ENCODE measurements at regions not wholly inside any gene's neighbourhood (a gene's known extent, or its start where the extent isn't known, plus 50 kb on each side); places are given as distances from the start of the nearest gene placed in this dataset.
"Not testable (repeated sequence)": the region's sequence is repeated elsewhere in the genome, so short reads cannot be mapped to it uniquely, and the experiment has no call there.

DNA sequence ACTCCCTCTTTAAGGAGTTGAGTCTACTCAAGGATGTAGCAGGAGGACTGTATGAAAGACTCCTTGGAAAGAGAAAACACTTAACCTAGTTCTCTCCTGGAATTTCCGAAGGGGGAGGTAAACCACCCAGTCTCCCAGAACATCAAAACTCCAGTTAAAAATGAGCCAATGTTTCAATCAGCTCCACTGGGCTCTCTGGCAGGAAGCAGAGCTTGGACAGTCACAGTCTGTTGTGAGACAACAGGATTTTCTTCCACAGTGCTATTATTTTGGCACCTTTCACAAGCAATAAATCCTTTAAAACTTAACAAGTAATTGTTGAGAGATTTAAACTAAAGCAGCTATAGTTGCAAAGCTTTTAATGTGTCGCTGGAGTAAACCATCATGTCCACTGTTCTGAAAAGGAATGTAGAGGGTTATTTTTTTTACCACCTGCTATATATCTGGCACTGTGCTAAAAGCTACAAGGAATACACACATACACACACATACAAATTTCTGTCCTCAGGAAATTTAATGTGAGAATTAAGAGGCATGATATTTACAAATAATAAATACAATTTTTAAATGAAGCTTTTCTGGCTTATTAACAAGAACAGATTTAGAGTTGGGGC, 229.2 kb upstream of the INTU start:
- TF ChIP-seq, protein P1, sequence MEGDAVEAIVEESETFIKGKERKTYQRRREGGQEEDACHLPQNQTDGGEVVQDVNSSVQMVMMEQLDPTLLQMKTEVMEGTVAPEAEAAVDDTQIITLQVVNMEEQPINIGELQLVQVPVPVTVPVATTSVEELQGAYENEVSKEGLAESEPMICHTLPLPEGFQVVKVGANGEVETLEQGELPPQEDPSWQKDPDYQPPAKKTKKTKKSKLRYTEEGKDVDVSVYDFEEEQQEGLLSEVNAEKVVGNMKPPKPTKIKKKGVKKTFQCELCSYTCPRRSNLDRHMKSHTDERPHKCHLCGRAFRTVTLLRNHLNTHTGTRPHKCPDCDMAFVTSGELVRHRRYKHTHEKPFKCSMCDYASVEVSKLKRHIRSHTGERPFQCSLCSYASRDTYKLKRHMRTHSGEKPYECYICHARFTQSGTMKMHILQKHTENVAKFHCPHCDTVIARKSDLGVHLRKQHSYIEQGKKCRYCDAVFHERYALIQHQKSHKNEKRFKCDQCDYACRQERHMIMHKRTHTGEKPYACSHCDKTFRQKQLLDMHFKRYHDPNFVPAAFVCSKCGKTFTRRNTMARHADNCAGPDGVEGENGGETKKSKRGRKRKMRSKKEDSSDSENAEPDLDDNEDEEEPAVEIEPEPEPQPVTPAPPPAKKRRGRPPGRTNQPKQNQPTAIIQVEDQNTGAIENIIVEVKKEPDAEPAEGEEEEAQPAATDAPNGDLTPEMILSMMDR (IDR thresholded peaks at IDR 0.05; ENCODE audit: low read depth, low read length, poor library complexity, severe bottlenecking): no peak
- no peak for TF ChIP-seq EZH2phosphoT487 (IDR thresholded peaks at IDR 0.05; ENCODE audit: borderline replicate concordance, low read length)
- Histone ChIP-seq H3K4me1 (ENCODE audit: control insufficient read depth, low read length) (no peaks in the 10 kb centered on the region), H3K4me2 (ENCODE audit: low read length) (no peak overlapping the region), H3K9me2 (replicated peaks; ENCODE audit: control insufficient read depth, low read length) (no peaks in the 10 kb centered on the region), H3F3A (ENCODE audit: control insufficient read depth, insufficient read depth) (no peaks in the 10 kb centered on the region), H3K9me3 (ENCODE audit: control insufficient read depth, insufficient read depth, low read length) (no peaks in the 10 kb centered on the region), H3K36me3 (ENCODE audit: control insufficient read depth, low read length) (no peaks in the 10 kb centered on the region), H3K79me2 (ENCODE audit: control insufficient read depth, low read length) (no peaks in the 10 kb centered on the region), H3K27me3 (ENCODE audit: control insufficient read depth, low read length) (no peaks in the 10 kb centered on the region), H3K4me3 (ENCODE audit: low read length) (no peak overlapping the region), H3K27ac (ENCODE audit: low read depth, low read length) (no peak overlapping the region), H4K20me1 (ENCODE audit: control insufficient read depth, insufficient read depth, low read depth, low read length) (no peaks in the 10 kb centered on the region)

DNA sequence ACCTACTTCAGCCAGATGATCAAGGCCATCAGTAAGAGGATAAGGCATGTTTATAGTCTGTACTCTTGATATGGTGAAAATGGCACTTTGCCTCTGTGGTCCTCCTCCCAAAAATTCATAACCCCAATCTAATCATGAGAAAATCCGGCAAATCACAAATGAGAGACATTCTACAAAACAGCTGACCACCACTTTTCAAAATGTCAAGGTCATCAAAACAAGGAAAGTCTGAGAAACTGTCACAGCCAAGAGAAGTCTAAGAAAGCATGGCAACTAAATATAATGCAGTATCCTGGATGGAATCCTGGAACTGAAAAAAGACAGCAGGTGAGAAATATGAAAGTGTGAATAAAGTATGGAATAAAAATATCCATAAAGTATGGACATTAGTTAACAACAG, 226.6 kb upstream of the INTU start:
- no peaks in the 10 kb centered on the region for H3K9me2 ChIP-seq (replicated peaks; ENCODE audit: control insufficient read depth, low read length)
- H3K4me3 ChIP-seq (ENCODE audit: low read length): no peak overlapping the region
- TF ChIP-seq, protein P1 (IDR thresholded peaks at IDR 0.05; ENCODE audit: low read depth, low read length, poor library complexity, severe bottlenecking): no peak
- no peak for TF ChIP-seq EZH2phosphoT487 (IDR thresholded peaks at IDR 0.05; ENCODE audit: borderline replicate concordance, low read length)
- H3K79me2 ChIP-seq (ENCODE audit: control insufficient read depth, low read length): no peaks in the 10 kb centered on the region
- no peaks in the 10 kb centered on the region for H3K36me3 ChIP-seq (ENCODE audit: control insufficient read depth, low read length)
- H3K4me1 ChIP-seq (ENCODE audit: control insufficient read depth, low read length): no peaks in the 10 kb centered on the region
- no peaks in the 10 kb centered on the region for H3K27me3 ChIP-seq (ENCODE audit: control insufficient read depth, low read length)
- H4K20me1 ChIP-seq (ENCODE audit: control insufficient read depth, insufficient read depth, low read depth, low read length): no peaks in the 10 kb centered on the region
- no peak overlapping the region for H3K4me2 ChIP-seq (ENCODE audit: low read length)
- H3K9me3 ChIP-seq (ENCODE audit: control insufficient read depth, insufficient read depth, low read length): no peaks in the 10 kb centered on the region
- H3F3A ChIP-seq (ENCODE audit: control insufficient read depth, insufficient read depth): no peaks in the 10 kb centered on the region
- H3K27ac ChIP-seq (ENCODE audit: low read depth, low read length): no peak overlapping the region

DNA sequence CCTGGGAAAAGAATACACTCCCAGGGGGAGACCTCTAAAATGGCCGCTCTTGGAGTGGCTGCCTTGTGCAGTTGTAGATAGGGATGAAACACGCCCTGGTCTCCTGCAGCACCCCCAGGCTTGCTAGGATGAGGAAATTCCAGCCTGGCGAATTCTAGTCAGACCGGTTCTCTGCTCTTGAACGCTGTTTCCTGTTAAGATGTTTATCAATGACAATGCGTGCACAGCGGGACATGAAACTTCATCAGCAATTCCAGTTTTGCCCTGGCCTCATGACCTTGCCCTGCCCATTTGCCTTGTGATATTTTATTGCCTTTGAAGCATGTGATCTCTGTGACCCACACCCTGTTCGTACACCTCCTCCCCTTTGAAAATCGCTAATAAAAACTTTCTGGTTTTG, 225.2 kb upstream of the INTU start:
- not testable (repeated sequence) for H3K4me2 ChIP-seq (ENCODE audit: low read length); H3K27ac ChIP-seq (ENCODE audit: low read depth, low read length); H3K9me2 ChIP-seq (replicated peaks; ENCODE audit: control insufficient read depth, low read length); H3K4me1 ChIP-seq (ENCODE audit: control insufficient read depth, low read length); H3K36me3 ChIP-seq (ENCODE audit: control insufficient read depth, low read length); H3K9me3 ChIP-seq (ENCODE audit: control insufficient read depth, insufficient read depth, low read length); H3K27me3 ChIP-seq (ENCODE audit: control insufficient read depth, low read length); H3K4me3 ChIP-seq (ENCODE audit: low read length); H3F3A ChIP-seq (ENCODE audit: control insufficient read depth, insufficient read depth); H4K20me1 ChIP-seq (ENCODE audit: control insufficient read depth, insufficient read depth, low read depth, low read length); H3K79me2 ChIP-seq (ENCODE audit: control insufficient read depth, low read length)

DNA sequence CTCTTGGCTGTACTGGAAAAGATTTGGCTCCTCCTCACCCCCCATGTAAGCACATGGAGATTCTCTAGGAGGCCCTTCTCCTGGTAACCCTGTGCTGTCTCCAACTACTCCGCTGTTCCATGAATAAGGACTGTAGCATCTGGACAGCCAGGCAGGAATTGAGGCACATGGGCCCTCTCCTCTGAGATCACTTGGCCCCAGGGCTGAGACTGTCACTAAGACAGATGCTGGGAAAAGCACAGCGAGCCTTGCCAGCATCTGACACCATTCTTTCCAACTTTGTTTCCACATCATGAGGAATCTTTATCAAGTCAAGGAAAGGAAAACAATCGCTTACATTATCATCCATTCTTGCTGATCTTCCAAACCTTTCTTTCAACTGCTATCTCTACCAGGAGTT, 222.6 kb upstream of the INTU start:
- Histone ChIP-seq H3K4me3 (ENCODE audit: low read length) (no peak overlapping the region), H3F3A (ENCODE audit: control insufficient read depth, insufficient read depth) (no peaks in the 10 kb centered on the region), H3K36me3 (ENCODE audit: control insufficient read depth, low read length) (no peaks in the 10 kb centered on the region), H3K27ac (ENCODE audit: low read depth, low read length) (no peak overlapping the region), H3K27me3 (ENCODE audit: control insufficient read depth, low read length) (no peaks in the 10 kb centered on the region), H3K79me2 (ENCODE audit: control insufficient read depth, low read length) (no peaks in the 10 kb centered on the region), H3K4me1 (ENCODE audit: control insufficient read depth, low read length) (no peaks in the 10 kb centered on the region), H3K9me3 (ENCODE audit: control insufficient read depth, insufficient read depth, low read length) (no peaks in the 10 kb centered on the region), H4K20me1 (ENCODE audit: control insufficient read depth, insufficient read depth, low read depth, low read length) (no peaks in the 10 kb centered on the region), H3K4me2 (ENCODE audit: low read length) (no peak overlapping the region), H3K9me2 (replicated peaks; ENCODE audit: control insufficient read depth, low read length) (no peaks in the 10 kb centered on the region; the same call in 1 of the 2 replicates)
- TF ChIP-seq, protein P1 (IDR thresholded peaks at IDR 0.05; ENCODE audit: low read depth, low read length, poor library complexity, severe bottlenecking): no peak
- TF ChIP-seq EZH2phosphoT487 (IDR thresholded peaks at IDR 0.05; ENCODE audit: borderline replicate concordance, low read length): no peak
